RKO (cell line): ENCODE measurements at regions not wholly inside any gene's neighbourhood (a gene's known extent, or its start where the extent isn't known, plus 50 kb on each side); places are given as distances from the start of the nearest gene placed in this dataset.
"Not testable (repeated sequence)": the region's sequence is repeated elsewhere in the genome, so short reads cannot be mapped to it uniquely, and the experiment has no call there.

ENCODE experiments used
- DNase-seq: peaks from one replicate; pipeline ENCODE4 v3.0.0-alpha.2; 2016; ENCODE audit warnings: low spot score

DNA sequence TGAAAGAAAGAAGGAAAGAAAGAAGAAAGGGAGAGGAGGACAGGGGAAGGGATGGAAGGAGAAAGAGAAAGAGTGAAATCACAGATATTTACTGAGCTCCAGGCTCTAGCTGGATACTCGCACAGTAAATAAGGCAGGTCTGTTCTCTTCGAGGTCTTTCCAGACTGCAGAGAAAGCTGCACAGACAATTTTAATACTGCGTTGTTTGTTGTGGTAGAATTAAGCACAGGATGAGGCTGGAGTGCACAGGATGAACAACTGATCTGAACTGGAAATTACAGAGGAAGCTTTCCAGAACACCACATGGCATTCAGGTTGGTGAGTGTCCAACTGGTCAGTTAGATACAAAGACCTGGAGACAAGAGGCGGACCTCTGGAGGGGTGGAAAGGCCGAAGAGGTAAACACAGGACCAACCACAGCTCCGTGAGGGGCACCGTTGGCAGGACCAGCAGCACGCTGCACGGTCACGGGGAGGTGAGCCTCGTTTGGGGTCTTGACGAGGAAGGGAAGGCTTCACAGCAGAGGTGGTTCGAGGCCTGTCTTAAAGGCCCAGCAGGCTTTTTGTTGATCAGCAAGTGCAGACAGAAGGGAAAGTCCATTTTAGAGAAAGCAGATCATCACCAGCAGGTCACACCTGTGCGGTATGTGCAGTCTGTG lies 121.7 kb downstream of the ATP6V0E2 start:
- DNase-seq, result not testable (repeated sequence)

DNA sequence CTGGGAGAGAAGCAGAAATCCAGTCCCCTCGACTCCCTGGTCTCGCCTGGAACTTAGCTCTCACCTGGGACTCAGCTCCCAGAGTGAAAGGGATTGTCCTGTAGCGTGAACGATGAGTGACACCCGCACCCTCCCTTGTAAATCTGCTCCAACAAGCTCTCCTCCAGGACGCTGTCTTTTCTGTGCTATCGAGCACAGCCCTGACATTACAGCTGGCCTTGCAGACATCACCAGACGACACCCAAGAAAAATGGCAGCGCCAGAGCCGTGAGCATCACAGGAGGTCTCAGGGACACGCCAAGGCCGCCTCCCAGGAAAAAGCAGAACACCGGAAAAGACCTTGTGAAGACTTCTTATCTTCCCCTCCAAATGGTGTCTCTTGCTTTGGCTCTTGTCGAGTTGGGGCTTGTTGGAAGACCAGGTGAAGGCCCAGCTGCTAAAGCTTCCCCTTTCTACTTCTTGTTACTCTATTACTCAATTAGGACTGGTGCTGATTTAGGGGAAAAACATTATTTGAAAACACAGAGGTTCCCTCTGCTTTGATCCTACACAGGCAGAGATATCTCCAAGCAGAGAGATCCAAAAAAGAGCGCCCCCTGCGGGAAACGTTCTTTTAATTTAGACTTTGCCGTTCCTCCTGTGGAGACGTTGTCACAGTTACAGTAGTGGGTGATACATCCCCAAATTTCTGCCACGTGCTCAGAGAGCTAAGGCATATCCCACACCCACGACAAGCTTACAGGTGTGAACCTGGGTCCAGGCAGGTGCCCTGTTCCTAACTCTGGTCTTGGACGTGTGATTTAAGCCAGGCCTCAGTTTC lies 127.2 kb downstream of the ATP6V0E2 start:
- DNase-seq, result not testable (repeated sequence)

DNA sequence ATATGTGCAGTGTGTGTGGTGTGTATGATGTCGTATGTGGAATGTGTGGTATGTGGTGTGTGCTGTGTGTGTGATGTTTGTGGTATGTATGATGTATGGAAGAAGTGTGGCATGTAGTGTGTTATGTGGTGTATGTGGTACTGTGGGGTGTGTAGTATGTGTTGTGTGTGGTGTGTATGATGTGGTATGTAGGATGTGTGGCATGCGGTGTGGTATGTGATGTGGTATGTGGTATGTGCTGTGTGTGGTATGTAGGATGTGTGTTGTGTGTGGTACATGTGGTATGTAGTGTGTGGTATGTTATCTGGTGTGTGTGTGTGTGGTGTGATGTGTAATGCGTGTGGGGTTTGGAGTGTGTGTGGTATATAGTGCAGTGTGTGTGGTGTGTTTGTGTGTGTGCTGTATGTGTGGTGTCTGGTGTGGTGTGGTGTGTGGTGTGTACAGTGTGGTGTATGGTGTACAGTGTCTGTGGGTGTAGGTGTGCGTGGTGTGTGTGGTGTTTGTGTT lies 129.6 kb downstream of the ATP6V0E2 start:
- DNase-seq, result no peak

DNA sequence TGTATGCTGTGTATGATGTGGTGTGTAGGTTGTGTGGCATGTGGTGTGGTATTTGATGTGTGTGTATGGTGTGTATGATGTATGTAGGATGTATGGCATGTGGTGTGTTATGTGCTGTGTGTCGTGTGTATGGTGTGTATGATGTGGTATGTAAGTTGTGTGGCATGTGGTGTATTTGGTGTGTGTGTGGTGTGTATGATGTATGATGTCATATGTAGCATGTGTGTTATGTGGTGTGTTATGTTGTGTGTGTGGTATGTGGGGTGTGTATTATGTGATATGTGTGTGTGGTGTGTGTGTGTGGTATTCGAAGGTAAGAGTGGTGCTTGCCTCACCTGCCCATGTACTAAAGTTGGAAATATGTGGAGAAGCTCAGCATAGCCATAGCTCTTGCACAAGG lies 130.2 kb downstream of the ATP6V0E2 start:
- DNase-seq, result not testable (repeated sequence)

DNA sequence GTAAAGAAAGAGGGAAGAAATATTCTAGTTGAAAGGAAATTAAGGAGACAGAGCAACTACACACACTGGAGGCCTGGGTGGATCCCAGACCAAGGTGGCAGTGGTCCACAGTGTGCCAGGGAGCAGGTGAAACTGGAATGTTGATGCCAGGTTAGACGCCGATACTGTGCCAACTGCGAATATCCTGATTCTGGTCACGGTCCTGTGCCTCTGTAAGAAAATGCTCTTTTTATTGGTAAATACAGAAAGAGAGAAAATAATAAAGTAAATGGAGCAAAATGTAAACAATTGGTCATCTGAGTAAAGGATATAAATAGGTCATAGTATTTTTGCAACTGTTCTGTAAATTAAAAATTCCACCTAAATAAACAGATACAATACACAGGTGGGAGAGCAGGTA lies 131.1 kb downstream of the ATP6V0E2 start:
- not testable (repeated sequence) for DNase-seq

DNA sequence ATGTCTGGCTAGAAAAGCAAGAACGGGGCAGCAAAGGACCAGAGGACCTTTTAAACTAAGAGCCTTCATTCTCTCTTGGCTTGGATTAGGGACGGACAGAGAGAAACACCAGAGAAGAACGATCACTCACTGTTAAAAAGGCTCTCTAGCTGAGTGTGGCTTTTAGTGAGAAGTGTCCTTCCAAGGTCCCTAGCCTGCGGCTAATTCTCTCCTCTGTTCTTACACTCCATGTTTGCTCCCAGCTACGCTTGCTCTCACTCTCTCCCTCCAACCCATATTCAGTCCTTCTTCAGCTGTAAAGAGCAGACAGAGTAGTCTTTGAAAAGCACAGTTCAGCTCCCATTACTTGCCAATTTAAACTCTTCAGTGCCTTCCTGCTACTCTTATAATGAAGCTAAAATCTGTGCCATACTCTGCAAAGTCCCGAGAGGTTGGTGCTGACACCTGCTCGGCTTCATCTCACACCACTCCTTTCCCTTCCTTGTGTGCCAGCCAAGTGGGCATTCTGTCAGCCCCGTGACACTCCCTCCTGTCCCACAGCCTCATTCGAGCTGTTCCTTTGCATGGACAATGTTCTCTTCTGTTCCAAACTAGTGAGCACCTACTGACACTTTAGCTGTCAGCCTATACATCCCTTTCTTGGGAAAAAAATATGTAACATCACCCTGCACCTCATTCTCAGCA lies 136.0 kb downstream of the ATP6V0E2 start:
- DNase-seq, result not testable (repeated sequence)

DNA sequence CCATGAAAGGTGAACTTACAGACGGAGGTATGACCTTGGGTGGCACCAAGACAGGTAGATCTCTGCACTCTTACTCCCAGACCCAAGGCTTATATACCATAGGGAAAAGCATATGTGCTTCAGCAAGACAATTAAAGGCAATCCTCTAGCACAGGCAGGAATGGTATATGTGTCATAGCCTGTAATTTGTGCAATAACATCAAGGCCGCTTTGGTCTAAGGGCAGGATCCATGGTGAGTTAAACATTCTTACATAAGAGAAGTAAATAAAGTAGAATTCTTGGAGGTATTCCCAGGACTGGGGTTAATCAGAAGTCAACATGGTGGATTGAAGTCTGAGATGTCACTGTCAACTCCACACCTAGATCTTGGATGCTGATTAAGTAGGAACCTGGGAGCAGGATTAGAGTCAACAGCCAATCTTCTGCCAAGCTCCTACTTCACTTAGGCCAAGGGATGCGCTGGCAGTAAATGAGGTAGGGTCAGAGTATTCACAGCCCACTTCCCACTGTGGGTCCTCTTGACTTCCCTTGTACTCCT lies 143.0 kb downstream of the ATP6V0E2 start:
- DNase-seq, result not testable (repeated sequence)

DNA sequence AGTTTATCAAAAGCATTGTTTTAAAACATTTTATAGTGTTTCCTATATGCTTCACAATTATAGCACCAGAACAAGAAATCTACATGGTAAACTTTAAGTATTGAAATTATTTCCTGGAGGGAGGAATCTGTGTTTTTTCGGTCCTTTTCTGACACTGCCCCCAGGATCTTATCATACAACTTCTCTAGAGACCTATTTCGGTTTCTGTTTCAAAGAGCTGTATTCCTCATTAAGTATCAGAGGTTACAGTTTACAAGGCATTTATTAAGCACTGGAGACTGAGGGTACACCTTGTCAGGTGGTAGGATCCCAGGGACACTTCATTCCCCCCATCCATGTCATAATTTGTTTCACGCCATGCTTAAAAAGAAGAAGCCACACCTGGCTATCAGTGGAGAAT lies 146.4 kb downstream of the ATP6V0E2 start:
- DNase-seq, result not testable (repeated sequence)

DNA sequence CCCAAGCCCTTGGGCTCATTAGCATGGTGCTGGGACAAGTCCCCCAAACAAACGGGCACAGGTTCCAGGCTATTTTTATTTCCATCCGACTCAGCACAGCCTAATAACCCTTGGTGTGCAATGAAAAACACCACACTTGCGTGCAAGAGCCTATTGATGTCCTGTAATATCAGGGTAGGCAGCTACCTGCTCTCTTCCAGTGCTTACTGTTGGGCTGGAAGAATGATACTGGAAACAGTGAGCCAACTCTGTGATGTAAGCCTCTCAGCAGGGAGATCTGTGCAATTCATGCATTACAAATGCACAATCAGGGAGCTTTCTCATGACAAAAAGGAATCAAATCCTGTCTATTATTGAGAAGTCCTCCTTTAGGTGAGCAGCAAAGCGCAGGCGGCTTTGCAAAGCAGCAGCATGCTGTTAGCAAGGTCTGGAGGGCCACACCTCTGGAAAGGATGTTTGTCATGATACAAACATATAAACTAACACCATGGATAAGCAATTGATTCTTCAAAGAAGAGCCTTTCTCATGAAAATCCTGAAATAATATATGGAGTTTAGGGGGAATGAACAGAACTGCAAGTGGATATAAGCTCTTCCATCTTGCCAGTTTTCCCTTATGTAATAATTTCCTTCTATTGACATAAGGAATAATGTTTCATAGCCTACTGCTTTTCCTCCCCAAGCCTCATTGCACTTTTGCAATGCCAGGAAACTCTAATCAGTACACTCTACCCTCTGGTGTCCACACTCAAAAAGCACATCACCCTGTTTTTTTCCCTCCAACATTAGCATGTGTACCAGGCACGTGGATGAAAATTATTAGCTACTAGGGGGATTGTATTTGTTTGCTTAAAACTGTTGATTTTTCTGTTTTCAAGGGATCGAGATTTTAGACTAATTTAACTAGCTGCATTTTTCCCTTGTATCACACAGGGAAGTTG lies 151.1 kb downstream of the ATP6V0E2 start:
- not testable (repeated sequence) for DNase-seq

DNA sequence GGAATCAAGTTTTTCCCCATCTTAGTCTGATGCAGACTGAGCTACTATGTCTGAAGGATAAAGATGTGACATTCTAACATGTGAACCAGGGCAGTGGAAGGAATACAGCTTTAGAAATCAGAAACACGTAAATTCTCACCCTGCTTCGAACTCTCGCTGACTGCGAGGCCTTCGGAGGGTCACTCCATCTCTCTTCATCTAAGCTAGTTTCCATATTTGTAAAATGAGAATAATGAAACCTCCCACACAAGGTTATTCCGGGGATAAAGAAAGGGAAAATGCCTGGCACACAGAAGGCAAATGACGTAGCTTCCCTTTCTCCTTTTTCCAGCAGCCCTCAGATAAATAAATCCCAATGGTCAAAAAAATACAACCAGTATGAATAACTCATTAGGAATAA lies 152.0 kb downstream of the ATP6V0E2 start:
- DNase-seq, result not testable (repeated sequence)

DNA sequence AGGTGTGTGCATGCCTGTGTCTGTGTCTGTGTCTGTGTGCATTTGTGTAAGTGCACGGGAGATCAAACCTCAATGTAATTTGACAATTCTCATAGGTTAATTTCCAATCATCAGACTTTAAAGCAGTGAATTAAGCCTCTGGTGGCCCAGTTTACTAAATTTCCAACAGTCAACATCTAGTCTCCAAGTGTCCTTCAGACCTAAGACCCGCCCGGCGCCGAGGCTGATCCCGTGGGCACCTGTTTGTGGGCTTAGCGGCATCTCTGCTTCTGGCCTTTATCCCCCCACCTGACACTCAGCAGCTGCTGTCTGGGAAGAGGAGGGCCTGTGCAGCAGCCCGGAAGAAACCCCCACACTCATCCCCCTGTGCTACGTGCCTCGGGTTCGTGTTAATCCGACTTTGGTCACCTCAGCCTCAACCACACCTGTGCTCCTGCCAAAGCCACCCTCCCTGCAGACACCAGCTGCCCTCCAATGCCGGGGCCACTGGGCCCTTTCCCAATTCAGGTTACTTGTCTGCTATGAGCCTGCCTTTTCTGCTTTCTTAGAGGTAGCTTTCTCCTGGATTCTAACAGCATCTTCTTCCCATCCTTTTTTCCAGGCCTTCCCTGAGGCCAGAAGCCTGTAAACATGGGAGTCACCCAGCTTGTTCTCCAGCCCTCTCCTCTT lies 154.7 kb downstream of the ATP6V0E2 start:
- DNase-seq, result not testable (repeated sequence)

DNA sequence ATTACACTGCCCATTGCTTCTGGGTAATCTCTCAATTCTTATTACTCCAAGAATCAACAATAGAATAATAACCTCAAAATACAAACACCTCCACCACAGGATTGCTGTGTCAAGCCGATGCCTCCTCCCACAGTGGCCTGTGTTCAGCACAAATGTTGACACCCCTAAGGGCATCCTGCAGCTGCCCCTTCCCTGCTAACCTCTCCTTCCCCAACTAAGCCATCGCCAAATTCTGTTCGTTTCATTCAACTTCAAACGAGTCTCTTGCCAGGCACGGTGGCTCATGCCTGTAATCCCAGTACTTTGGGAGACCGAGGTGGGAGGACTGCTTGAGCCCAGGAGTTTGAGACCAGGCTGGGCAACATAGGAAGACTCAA lies 155.2 kb downstream of the ATP6V0E2 start:
- not testable (repeated sequence) for DNase-seq

DNA sequence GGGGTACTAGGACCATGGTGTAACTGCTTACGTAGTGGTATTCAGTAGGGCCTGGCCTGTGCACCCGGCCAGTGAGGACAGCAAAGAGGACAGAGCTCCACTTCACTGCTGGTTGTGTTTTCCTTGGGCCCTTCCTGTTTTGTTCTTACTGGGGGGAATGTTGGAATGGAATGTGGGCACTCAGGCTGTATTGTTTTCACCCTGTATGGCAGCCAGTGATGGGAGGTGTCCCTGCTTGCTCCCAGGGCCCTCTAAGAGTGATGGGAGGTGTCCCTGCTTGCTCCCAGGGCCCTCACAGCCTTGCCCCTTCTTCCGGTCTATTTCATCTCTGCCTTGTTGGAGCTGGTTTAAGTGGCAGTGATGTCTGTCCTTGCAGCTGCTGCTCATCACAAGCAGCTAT lies 158.0 kb downstream of the ATP6V0E2 start:
- DNase-seq, result not testable (repeated sequence)

DNA sequence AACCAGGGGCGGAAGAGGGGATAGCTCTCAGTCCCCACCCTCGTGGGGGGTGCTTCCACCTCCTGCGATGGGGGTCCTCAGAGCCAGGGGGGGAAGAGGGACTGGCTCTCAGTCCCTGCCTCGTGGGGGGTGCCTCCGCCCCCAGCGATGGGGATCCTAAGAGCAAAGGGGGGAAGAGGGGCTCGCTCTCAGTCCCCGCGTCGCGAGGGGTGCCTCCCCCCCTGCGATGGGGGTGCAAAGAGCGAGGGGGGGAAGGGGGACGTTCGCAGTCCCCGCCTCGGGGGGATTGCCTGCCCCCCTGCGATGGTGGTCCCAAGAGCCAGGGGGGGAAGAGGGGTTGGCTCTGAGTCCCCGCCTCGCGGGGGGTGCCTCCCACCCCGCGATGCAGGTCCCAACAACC lies 159.9 kb downstream of the ATP6V0E2 start:
- not testable (repeated sequence) for DNase-seq

DNA sequence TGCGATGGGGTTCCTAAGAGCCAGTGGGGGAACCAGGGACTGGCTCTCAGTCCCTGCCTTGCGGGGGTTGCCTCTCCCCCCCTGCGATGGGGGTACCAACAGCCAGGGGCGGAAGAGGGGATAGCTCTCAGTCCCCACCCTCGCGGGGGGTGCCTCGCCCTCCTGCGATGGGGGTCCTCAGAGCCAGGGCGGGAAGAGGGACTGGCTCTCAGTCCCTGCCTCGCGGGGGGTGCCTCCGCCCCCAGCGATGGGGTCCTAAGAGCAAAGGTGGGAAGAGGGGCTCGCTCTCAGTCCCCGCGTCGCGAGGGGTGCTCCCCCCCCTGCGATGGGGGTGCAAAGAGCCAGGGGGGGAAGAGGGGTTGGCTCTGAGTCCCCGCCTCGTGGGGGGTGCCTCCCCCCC lies 162.0 kb downstream of the ATP6V0E2 start:
- DNase-seq, result not testable (repeated sequence)

DNA sequence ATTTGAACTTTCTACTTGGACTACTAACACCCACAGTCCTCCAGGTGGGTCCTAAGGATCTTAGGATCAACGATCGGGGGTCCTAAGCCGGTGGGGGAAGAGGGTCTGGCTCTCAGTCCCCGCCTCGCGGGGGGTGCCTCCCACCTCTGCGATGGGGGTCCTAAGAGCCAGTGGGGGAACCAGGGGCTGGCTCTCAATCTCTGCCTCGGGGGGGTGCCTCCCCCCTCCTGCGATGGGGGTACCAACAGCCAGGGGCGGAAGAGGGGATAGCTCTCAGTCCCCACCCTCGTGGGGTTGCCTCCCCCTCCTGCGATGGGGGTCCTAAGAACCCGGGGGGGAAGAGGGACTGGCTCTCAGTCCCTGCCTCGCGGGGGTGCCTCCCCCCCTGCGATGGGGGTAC lies 165.3 kb downstream of the ATP6V0E2 start:
- not testable (repeated sequence) for DNase-seq

DNA sequence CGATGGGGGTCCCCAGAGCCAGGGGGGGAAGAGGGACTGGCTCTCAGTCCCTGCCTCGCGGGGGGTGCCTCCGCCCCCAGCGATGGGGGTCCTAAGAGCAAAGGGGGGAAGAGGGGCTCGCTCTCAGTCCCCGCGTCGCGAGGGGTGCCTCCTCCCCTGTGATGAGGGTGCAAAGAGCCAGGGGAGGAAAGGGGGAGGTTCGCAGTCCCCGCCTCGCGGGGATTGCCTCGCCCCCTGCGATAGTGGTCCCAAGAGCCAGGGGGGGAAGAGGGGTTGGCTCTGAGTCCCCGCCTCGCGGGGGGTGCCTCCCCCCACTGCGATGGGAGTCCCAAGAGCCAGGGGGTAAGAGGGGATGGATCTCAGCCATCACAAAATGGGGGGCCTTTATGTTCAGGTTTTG lies 168.5 kb downstream of the ATP6V0E2 start:
- DNase-seq, result not testable (repeated sequence)

DNA sequence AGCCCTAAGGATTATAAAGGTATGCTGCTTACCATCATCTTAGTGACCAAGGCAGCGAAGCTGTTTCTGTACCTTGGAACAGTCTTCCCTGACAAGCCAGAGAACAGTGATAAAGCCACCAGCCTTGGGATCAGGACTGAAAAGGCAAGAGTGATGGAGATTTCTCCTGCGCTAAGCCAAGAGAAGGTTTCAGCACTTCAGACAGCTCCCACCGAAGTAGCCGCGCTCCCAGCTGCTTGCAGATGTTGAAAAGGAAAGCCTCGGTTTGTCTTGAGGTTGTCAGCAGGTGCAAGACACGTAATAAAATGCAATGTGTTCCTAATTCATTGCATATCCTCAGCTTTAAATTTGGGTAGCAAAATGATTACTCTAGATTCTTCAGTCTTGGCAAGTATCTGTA lies 171.0 kb downstream of the ATP6V0E2 start:
- peak; percentile 13 for DNase-seq

DNA sequence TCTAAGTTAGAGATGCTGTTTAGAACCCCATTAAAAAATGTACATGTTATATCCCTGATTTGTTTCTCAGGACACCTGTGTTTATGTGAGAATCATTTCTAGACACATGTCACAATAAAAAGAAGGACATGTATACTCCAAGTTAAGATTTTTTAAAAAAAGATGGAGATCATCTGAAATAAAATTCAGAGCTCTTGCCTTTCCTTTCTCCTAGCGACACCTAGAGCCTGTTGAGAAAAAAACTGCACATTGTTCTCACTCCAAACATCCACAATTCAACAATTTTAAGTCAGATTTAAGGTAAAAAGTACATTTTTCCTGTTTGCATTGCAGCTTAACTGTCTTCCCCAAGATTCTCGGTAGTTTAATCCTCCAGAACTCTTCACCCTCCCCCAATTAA lies 171.8 kb downstream of the ATP6V0E2 start:
- DNase-seq, result peak; percentile 15
